ENCODE measurements at regions not wholly inside any gene's neighbourhood (a gene's known extent, or its start where the extent isn't known, plus 50 kb on each side); places are given as distances from the start of the nearest gene placed in this dataset.

GRCh38 chr12:127165567-127166392, 1101.2 kb upstream of the TMEM132C start:
- DNase-seq (ENCODE audit: low read depth, low spot score) = no peak
- no peak for TF ChIP-seq SRF (IDR thresholded peaks at IDR 0.05; ENCODE audit: low read depth in 2 of 2, low read length in 2 of 2)
- TF ChIP-seq RB1 (IDR thresholded peaks at IDR 0.05; ENCODE audit: borderline replicate concordance) = no peak
- TF ChIP-seq MEF2B (IDR thresholded peaks at IDR 0.05; ENCODE audit: partially characterized antibody, poor library complexity, severe bottlenecking) = no peak
- no peak for TF ChIP-seq CEBPZ (IDR thresholded peaks at IDR 0.05; ENCODE audit: low read depth, low read length)
- TF ChIP-seq CHD4 (IDR thresholded peaks at IDR 0.05) = no peak
- no peak for TF ChIP-seq RCOR1 (conservative IDR thresholded peaks at IDR 0.05; ENCODE audit: low read depth, low read length)
- no peak for TF ChIP-seq NBN (IDR thresholded peaks at IDR 0.05)
- TF ChIP-seq RUNX3 (IDR thresholded peaks at IDR 0.05; ENCODE audit: low read length) = no peak
- no peak for TF ChIP-seq SP1 (IDR thresholded peaks at IDR 0.05; ENCODE audit: low read depth, low read length)
- TF ChIP-seq ZSCAN29 (IDR thresholded peaks at IDR 0.05) = no peak
- TF ChIP-seq POU2F2 (IDR thresholded peaks at IDR 0.05; ENCODE audit: borderline replicate concordance, low read depth, low read length) = no peak
- no peak for TF ChIP-seq GATAD2B (conservative IDR thresholded peaks at IDR 0.05; ENCODE audit: low read depth)
- no peak for TF ChIP-seq ZNF622 (IDR thresholded peaks at IDR 0.05)
- TF ChIP-seq NFYA (IDR thresholded peaks at IDR 0.05; ENCODE audit: borderline replicate concordance, low read depth, low read length) = no peak
- no peak for TF ChIP-seq ESRRA (IDR thresholded peaks at IDR 0.05; ENCODE audit: low read length)
- no peak for TF ChIP-seq GABPA (IDR thresholded peaks at IDR 0.05; ENCODE audit: low read depth)
- TF ChIP-seq ATF2 (IDR thresholded peaks at IDR 0.05; ENCODE audit: low read length) = no peak
- TF ChIP-seq ZNF24 (IDR thresholded peaks at IDR 0.05) = no peak
- RAD21 ChIA-PET (ENCODE audit: unreplicated experiment) = no interaction called here
- POLR2A ChIA-PET = no interaction called here
- CTCF ChIA-PET = no interaction called here
- Histone ChIP-seq H3K4me3 (no peak overlapping the region), H3K36me3 (ENCODE audit: control insufficient read depth in 2 of 2, insufficient read depth in 2 of 2, low read length in 1 of 2) (no peaks in the 10 kb centered on the region), H3K9me3 (replicated peaks; ENCODE audit: control insufficient read depth, insufficient read depth, low read length) (no peaks in the 10 kb centered on the region; the same call in 2 of the 3 replicates), H3K27ac (ENCODE audit: control insufficient read depth, insufficient read depth) (no peak overlapping the region), H2AFZ (ENCODE audit: control insufficient read depth, low read depth, low read length) (no peak overlapping the region), H3K4me1 (ENCODE audit: control insufficient read depth, insufficient read depth, low read length) (no peaks in the 10 kb centered on the region), H3K9ac (ENCODE audit: control insufficient read depth, insufficient read depth, low read length) (no peak overlapping the region), H4K20me1 (ENCODE audit: control insufficient read depth, insufficient read depth) (no peaks in the 10 kb centered on the region), H3K79me2 (ENCODE audit: control insufficient read depth, insufficient read depth, low read length) (no peaks in the 10 kb centered on the region), H3K4me2 (ENCODE audit: control insufficient read depth, insufficient read depth) (no peak overlapping the region), H3K27me3 (replicated peaks in 1 of 2; ENCODE audit: control insufficient read depth in 2 of 2, insufficient read depth in 2 of 2, low read length in 1 of 2) (no peaks in the 10 kb centered on the region)
- no peak for FAIRE-seq
- SMC1A ChIA-PET (ENCODE audit: uncharacterized antibody, unreplicated experiment) = no interaction called here
- no peak for ATAC-seq
- no TSS peak for BruUV-seq (replicated peaks)
- in situ Hi-C loops (cut with MboI) (no loop called here), intact Hi-C loops (cut with micrococcal nuclease; ENCODE audit: unreplicated experiment) (no loop called here)
- 76% methylated on average over 52 of the region's 69 CpGs for WGBS (ENCODE audit: insufficient coverage, insufficient replicate concordance, low lambda C conversion rate, missing lambda C conversion rate)
